ENCODE measurements at regions not wholly inside any gene's neighbourhood (a gene's known extent, or its start where the extent isn't known, plus 50 kb on each side); places are given as distances from the start of the nearest gene placed in this dataset.

- DNase-seq (ENCODE audit: low spot score) = no peak
Measured at GRCh38 chr19:30128211-30128610, 186.2 kb downstream of the URI1 start.

- no peak for DNase-seq (ENCODE audit: low spot score)
Measured at GRCh38 chr19:30130356-30131122, 188.5 kb downstream of the URI1 start.

GRCh38 chr19:30131246-30131645, 189.2 kb downstream of the URI1 start:
- DNase-seq (ENCODE audit: low spot score) = no peak

GRCh38 chr19:30131722-30132291, 189.8 kb downstream of the URI1 start:
- DNase-seq (ENCODE audit: low spot score) = no peak

GRCh38 chr19:30132343-30133075, 190.5 kb downstream of the URI1 start:
- no peak for DNase-seq (ENCODE audit: low spot score)

- no peak for DNase-seq (ENCODE audit: low spot score)
Measured at GRCh38 chr19:30133803-30134202, 191.8 kb downstream of the URI1 start.

- no peak for DNase-seq (ENCODE audit: low spot score)
Measured at GRCh38 chr19:30135093-30135757, 193.2 kb downstream of the URI1 start.

- DNase-seq (ENCODE audit: low spot score) = no peak
Measured at GRCh38 chr19:30135797-30136196, 193.8 kb downstream of the URI1 start.

- no peak for DNase-seq (ENCODE audit: low spot score)
Measured at GRCh38 chr19:30136611-30137195, 194.7 kb downstream of the URI1 start.

- DNase-seq (ENCODE audit: low spot score) = no peak
Measured at GRCh38 chr19:30137747-30138146, 195.7 kb downstream of the URI1 start.

- DNase-seq (ENCODE audit: low spot score) = no peak
Measured at GRCh38 chr19:30144242-30144758, 202.3 kb downstream of the URI1 start.

GRCh38 chr19:30144802-30145201, 202.8 kb downstream of the URI1 start:
- no peak for DNase-seq (ENCODE audit: low spot score)

GRCh38 chr19:30145467-30145866, 203.4 kb downstream of the URI1 start:
- no peak for DNase-seq (ENCODE audit: low spot score)

- no peak for DNase-seq (ENCODE audit: low spot score)
Measured at GRCh38 chr19:30146346-30146745, 204.3 kb downstream of the URI1 start.

- peak; percentile 54 for DNase-seq (ENCODE audit: low spot score)
Measured at GRCh38 chr19:30148039-30148790, 206.2 kb downstream of the URI1 start.

GRCh38 chr19:30148803-30149202, 206.8 kb downstream of the URI1 start:
- no peak for DNase-seq (ENCODE audit: low spot score)

- no peak for DNase-seq (ENCODE audit: low spot score)
Measured at GRCh38 chr19:30149300-30149699, 207.3 kb downstream of the URI1 start.

GRCh38 chr19:30150626-30151025, 208.6 kb downstream of the URI1 start:
- DNase-seq (ENCODE audit: low spot score) = no peak

- no peak for DNase-seq (ENCODE audit: low spot score)
Measured at GRCh38 chr19:30151081-30151480, 209.0 kb downstream of the URI1 start.

- DNase-seq (ENCODE audit: low spot score) = no peak
Measured at GRCh38 chr19:30152510-30153291, 210.7 kb downstream of the URI1 start.

Data from RKO (cell line).